ENCODE measurements at regions not wholly inside any gene's neighbourhood (a gene's known extent, or its start where the extent isn't known, plus 50 kb on each side); places are given as distances from the start of the nearest gene placed in this dataset.

GRCh38 chr3:168574455-168575158 lies 478.9 kb upstream of the GOLIM4 start:
- TF ChIP-seq EZH2 (IDR thresholded peaks at IDR 0.05) (no peak), POLR2AphosphoS5 (IDR thresholded peaks at IDR 0.05; ENCODE audit: borderline replicate concordance, low read depth, low read length) (no peak)
